Spleen (tissue), 11 donors: ENCODE measurements at regions not wholly inside any gene's neighbourhood (a gene's known extent, or its start where the extent isn't known, plus 50 kb on each side); places are given as distances from the start of the nearest gene placed in this dataset.
"Not testable (repeated sequence)": the region's sequence is repeated elsewhere in the genome, so short reads cannot be mapped to it uniquely, and the experiment has no call there.

ENCODE experiments used
- DNase-seq: peaks from one replicate; pipeline ENCODE4 v3.0.0-alpha.2; 2020
- H3K27ac ChIP-seq, 8 donors: fragments of 200-600 bp; sonication (generic) in 7 of 8; 1 replicate in 4 of 8; 2 replicates in 4 of 8; pipeline versions ENCODE4 v1.5.0 to v1.8.0; 2016 to 2021; ENCODE audit warnings: inconsistent platforms in 4 of 8, mild to moderate bottlenecking in 4 of 8, moderate library complexity in 1 of 8
- H3K27me3 ChIP-seq, 7 donors: fragments of 200-600 bp; sonication (generic) in 6 of 7; replicated peaks in 1 of 7; 1 replicate in 4 of 7; 2 replicates in 3 of 7; pipeline versions ENCODE4 v1.5.0 to v1.8.0; 2016 to 2021; ENCODE audit warnings: inconsistent platforms in 3 of 7, mild to moderate bottlenecking in 1 of 7
- H3K36me3 ChIP-seq, 6 donors: fragments of 200-600 bp; sonication (generic) in 5 of 6; 1 replicate in 4 of 6; 2 replicates in 2 of 6; pipeline versions ENCODE4 v1.5.0 to v1.8.0; 2016 to 2021; ENCODE audit warnings: inconsistent platforms in 2 of 6
- H3K4me1 ChIP-seq, 6 donors: fragments of 200-600 bp; sonication (generic) in 5 of 6; 1 replicate in 3 of 6; 2 replicates in 3 of 6; pipeline versions ENCODE4 v1.5.0 to v1.8.0; 2016 to 2021; ENCODE audit warnings: inconsistent platforms in 3 of 6
- H3K4me3 ChIP-seq, 8 donors: fragments of 200-600 bp; sonication (generic) in 7 of 8; 1 replicate in 4 of 8; 2 replicates in 4 of 8; pipeline versions ENCODE4 v1.5.0 to v1.8.0; 2016 to 2021; ENCODE audit warnings: inconsistent platforms in 4 of 8, mild to moderate bottlenecking in 4 of 8, moderate library complexity in 2 of 8
- H3K9me3 ChIP-seq, 8 donors: fragments of 200-600 bp; sonication (generic) in 7 of 8; 1 replicate in 4 of 8; 2 replicates in 4 of 8; pipeline versions ENCODE4 v1.5.0 to v1.8.0; 2016 to 2021; ENCODE audit warnings: inconsistent platforms in 4 of 8
- CTCF ChIP-seq, 11 experiments: fragments of 200-600 bp in 7 of 11; fragments of 450-650 bp in 4 of 11; sonication (generic) in 4 of 11; IDR thresholded peaks in 8 of 11; conservative IDR thresholded peaks in 3 of 11; 1 replicate in 7 of 11; 2 replicates in 4 of 11; pipeline versions ENCODE4 v1.4.0 to v1.8.0; 2016 to 2021; ENCODE audit warnings: antibody characterized with exemption in 11 of 11, inconsistent platforms in 4 of 11, mild to moderate bottlenecking in 1 of 11
- POLR2A ChIP-seq, 3 donors: fragments of 450-650 bp; IDR thresholded peaks; one replicate each; pipeline ENCODE4 v1.5.1; 2017; ENCODE audit warnings: antibody characterized with exemption in 3 of 3, mild to moderate bottlenecking in 1 of 3
- POLR2AphosphoS5 ChIP-seq, 3 donors: sonication (generic); formaldehyde crosslinking; IDR thresholded peaks; one replicate each; pipeline ENCODE4 v1.5.1; 2017; ENCODE audit warnings: antibody characterized with exemption in 3 of 3
- WGBS, 5 donors: extraction: QIAGEN DNeasy Blood & Tissue Kit in 3 of 5; methylation state at CpG; one replicate each; pipeline versions ENCODE4 v1.1.5 to v1.1.7; 2013 to 2018; 5-methylcytosine and 5-hydroxymethylcytosine counted together
- intact Hi-C: fragments of 100-400 bp; cut with DNase I; formaldehyde crosslinking; loops from one replicate; pipeline ENCODE4 v1.15.0; 2023; ENCODE audit warnings: low total_unique reads
- donor health status: healthy with polysubstance abuse.
- donor health status: DM: no; HTN: no; CAD: no; lungs with moderate emphysema.
- donor health status: DM: no; HTN: no; CAD: no.
- donor health status: Bipolar disorder and iron deficiency.
- donor health status: healthy.
- donor health status: DM: no; HTN: no; CAD: no.
- donor health status: DM: yes; HTN: yes; CAD: no.

DNA sequence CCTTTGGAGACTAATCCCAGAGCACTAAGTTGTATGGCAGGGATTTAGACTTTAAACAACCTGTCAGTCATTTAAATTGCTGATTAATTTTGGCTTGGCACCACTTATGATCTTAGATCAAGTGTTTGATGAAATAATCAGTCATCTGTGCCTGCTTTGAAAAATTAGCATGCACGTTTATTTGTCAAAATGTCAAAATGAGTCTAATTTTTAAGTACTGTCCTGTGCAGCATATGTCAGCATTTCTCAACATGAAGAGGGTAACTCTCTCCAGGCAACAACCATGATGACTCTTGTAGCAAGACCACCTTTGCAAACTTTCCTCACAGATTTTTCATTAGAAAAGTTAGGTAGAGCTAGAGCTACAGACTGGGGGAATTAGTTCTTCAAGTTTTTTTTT lies 155.7 kb upstream of the GJE1 start:
- H3K9me3 ChIP-seq: peaks cover 0 to 5% (median 0%) of the 10 kb centered on the region in 8 donors
- no peaks in the 10 kb centered on the region for H3K36me3 ChIP-seq
- WGBS, 5 donors: 64 to 86% (median 81%) methylated on average over 1 of the region's 1 CpG
- H3K27me3 ChIP-seq: no peaks in the 10 kb centered on the region
- no peak for DNase-seq
- H3K4me1 ChIP-seq: no peaks in the 10 kb centered on the region
- no peak overlapping the region for H3K4me3 ChIP-seq
- intact Hi-C loops: no loop called here
- TF ChIP-seq POLR2A (IDR thresholded peaks at IDR 0.05) (no peak), POLR2AphosphoS5 (IDR thresholded peaks at IDR 0.05) (no peak), CTCF (IDR thresholded peaks at IDR 0.05 in 8 of 11, conservative IDR thresholded peaks at IDR 0.05 in 3 of 11) (no peak)
- H3K27ac ChIP-seq: no peak overlapping the region

DNA sequence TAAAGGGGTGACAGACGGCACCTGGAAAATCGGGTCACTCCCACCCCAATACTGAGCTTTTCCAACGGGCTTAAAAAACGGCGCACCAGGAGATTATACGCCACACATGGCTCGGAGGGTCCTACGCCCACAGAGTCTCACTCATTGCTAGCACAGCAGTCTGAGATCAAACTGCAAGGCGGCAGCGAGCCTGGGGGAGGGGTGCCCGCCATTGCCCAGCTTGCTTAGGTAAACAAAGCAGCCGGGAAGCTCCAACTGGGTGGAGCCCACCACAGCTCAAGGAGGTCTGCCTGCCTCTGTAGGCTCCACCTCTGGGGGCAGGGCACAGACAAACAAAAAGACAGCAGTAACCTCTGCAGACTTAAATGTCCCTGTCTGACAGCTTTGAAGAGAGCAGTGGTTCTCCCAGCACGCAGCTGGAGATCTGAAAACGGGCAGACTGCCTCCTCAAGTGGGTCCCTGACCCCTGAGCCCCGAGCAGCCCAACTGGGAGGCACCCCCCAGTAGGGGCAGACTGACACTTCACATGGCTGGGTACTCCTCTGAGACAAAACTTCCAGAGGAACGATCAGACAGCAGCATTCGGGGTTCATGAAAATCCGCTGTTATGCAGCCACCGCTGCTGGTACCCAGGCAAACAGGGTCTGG lies 162.8 kb upstream of the GJE1 start:
- H3K27me3 ChIP-seq, H3K4me1 ChIP-seq, H3K27ac ChIP-seq, DNase-seq, H3K4me3 ChIP-seq, H3K9me3 ChIP-seq, H3K36me3 ChIP-seq, intact Hi-C loops: not testable (repeated sequence)
- 85 to 89% (median 86%) methylated on average over 16 to 19 of the region's 19 CpGs for WGBS, 5 donors

GRCh38 chr6:141969201-141969600 lies 163.5 kb upstream of the GJE1 start:
- no peak for DNase-seq
- Histone ChIP-seq H3K27me3 (no peaks in the 10 kb centered on the region), H3K36me3 (no peaks in the 10 kb centered on the region), H3K4me1 (no peaks in the 10 kb centered on the region), H3K9me3 (peaks cover 0 to 5% (median 0%) of the 10 kb centered on the region in 8 donors), H3K27ac (no peak overlapping the region), H3K4me3 (no peak overlapping the region)
- 86 to 95% (median 94%) methylated on average over 7 of the region's 7 CpGs for WGBS, 5 donors
- intact Hi-C loops: no loop called here
- TF ChIP-seq POLR2AphosphoS5 (IDR thresholded peaks at IDR 0.05): no peak
- no peak for TF ChIP-seq CTCF (IDR thresholded peaks at IDR 0.05 in 8 of 11, conservative IDR thresholded peaks at IDR 0.05 in 3 of 11)

GRCh38 chr6:141968632-141969031 lies 164.1 kb upstream of the GJE1 start:
- no peaks in the 10 kb centered on the region for H3K36me3 ChIP-seq
- H3K9me3 ChIP-seq: peaks cover 0 to 5% (median 0%) of the 10 kb centered on the region in 8 donors
- no peak for DNase-seq
- H3K27me3 ChIP-seq: no peaks in the 10 kb centered on the region
- no peak overlapping the region for H3K4me3 ChIP-seq
- H3K27ac ChIP-seq: no peak overlapping the region
- TF ChIP-seq POLR2AphosphoS5 (IDR thresholded peaks at IDR 0.05) (no peak), CTCF (IDR thresholded peaks at IDR 0.05 in 8 of 11, conservative IDR thresholded peaks at IDR 0.05 in 3 of 11) (no peak), POLR2A (IDR thresholded peaks at IDR 0.05) (no peak)
- 78 to 84% (median 80%) methylated on average over 3 of the region's 3 CpGs for WGBS, 5 donors
- H3K4me1 ChIP-seq: no peaks in the 10 kb centered on the region
- intact Hi-C loops: no loop called here
